Fibroblast of peridontal ligament (primary cell): ENCODE measurements at regions not wholly inside any gene's neighbourhood (a gene's known extent, or its start where the extent isn't known, plus 50 kb on each side); places are given as distances from the start of the nearest gene placed in this dataset.
A peak's percentile ranks its signal among the peaks of the same experiment; 100 is the strongest.

Experiments used
- DNase-seq: peaks from one replicate; pipeline ENCODE4 v3.0.0-alpha.2; 2010; ENCODE audit errors: extremely low read depth

DNA sequence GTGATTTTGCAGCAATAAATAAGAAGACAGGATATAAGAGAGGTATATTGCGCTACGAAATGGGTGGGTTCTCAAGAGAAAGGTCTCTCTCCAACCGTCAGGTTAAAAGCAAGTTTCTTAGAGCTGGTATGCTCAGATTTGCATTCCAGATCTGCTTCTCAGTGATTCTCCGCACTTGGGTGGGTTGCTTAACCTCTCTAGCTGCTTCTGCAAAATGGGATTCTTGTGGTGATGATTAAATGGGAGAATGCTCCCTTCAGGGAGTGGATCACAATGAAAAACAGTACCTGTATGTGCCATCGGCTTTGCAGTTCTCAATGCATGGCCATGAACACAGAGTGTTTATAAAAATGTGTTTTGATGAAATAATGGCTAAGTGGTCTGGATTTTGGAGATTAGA, 477.7 kb downstream of the TNS1 start:
- no peak for DNase-seq

DNA sequence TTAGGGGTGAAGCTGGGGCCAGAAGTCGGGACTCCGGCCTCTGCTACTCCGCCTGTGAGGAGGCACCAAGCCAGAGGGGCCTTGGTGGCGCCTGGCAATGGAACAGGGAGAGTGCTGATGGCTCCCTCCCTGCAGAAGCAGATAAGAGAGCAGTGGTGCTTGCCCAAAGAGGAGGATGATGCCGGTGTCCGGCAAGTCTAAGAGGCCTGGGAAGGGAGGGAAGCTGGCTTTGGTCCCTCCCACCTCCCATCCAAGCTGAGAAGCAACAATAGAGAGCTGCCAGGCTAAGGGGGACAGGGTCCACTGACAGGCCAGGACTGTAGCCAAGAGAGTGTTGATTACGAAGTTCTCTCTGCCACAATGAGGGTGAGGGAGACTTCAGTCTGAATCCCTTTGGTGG, 479.5 kb downstream of the TNS1 start:
- no peak for DNase-seq

DNA sequence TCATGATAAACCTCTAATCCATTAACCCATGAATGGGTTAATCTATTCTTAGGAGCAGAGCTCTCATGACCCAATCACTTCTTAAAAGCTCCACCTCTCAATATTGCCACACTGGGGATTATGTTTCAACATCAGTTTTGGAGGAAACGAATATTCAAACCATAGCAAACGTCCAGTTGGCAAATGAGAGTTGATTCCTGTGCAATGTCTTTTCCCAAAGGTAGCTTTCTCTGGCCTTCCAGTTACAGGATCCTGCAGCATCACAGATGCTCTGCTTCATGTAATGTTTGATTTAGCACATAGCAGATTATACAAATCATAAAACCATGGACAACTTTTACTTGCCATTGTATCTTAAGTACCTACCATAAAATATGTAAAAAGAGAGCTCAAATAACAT, 481.0 kb downstream of the TNS1 start:
- DNase-seq: peak; percentile 84

DNA sequence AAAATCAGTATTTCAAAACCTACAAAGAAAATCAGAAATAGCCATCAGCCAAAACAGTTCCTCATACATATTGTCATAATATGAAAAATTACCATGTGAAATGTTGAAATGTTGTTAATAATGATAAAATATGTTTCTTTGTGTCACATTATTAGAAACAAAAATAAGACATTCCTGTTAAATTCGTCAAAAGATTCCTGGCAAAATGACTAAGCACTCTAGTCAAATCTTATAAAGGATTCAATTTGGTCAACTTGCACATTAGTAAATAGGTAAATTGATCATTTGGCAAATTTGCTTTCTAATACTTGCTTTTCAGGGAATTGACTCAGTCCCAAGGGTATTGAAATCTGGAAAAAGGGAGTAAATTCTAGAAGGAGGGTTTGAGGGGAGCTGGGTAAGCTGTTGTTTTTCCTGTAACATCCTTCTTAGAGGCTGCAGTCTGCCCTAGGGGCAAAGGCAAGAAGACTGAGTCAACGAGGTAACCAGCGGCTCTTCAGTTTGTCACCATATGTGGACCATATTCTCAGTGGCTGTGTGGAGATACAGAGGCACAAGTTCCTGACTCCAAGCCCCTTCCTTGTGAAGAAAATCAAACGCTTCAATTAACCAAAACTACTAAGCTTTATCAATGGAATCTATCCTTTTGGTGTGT, 482.3 kb downstream of the TNS1 start:
- DNase-seq: no peak

DNA sequence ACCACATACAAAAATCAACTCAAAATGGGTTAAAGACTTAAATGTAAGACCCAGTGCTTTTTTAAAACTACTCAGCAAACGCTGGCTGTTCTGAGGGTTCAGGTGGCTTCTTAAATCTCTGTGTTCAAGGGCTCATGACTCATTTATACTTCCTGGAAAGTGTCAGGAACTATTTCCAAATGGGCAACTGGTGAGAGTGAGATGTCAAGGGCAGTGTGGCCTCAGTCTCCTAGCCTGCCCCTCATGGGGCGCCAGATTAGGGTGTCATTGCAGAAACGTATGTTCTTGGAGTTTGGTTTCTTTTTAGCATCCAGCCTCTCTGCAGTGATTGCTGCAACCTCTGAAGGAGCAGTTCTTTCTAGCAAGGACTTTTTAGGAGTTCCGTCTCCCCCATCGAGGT, 485.4 kb downstream of the TNS1 start:
- DNase-seq: no peak

DNA sequence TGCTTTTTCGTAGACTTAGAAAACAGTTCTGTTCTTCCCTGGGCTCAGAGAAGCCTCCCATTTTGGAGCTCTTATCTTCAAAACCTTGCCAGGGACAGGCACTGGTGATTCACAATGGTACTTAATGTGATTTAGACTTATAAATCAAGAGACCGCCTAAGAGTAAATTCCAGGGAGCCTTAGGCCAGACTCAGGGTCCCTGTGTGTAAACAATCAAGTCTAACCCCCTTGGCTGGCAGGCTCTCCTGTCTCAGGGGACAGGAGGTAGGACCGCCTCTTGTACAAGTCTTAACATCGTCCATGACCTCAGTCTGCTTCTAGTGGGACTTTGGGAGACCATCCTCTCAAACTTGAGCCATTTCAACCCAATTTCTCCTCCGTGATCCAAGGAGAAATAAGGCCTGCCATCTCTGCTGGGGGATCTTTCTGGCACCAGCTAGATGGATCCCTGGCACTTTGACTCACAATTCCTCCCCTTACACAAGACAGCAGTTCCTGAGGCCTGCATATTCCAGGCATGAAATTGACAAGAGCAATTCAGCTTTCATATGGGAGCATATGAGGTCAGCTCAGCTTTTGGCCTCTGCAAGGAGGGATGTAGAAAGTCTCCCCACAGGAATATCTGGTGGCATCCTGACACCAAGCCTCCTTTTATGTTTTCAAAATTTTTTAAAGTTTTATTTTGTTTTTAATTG, 487.0 kb downstream of the TNS1 start:
- no peak for DNase-seq

DNA sequence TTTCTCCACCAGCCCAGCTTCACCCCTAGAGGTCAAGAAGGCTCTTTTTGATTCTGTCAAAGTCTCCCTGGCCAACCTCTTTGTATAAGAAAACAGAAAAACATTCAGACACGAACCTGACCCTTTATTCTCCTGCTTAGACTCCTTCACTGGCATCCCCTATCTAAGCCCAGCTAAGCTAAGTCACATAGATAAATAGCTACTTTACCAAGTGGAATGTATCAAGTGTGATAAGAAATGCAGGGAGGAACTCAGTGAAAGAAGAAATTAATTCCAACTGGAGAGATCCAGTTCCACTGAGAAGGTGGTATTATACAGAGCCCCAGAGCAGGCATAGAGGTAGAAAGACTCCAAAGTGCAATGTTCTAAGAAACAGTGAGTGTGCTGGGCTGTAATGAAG, 489.5 kb downstream of the TNS1 start:
- DNase-seq: no peak

DNA sequence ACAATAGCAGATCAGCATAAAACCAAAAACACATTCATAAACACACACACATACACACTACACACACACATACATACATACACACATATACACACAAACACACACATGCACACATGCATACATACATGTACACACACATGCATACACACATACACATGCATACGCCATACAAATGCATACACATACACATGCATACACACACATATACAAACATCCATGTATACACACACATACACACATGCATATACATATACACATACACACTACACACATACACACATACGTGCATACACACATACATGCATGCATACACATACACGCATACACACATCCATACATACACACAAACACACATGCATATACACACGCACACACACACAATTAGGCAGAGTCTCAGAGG, 490.1 kb downstream of the TNS1 start:
- DNase-seq: no peak

DNA sequence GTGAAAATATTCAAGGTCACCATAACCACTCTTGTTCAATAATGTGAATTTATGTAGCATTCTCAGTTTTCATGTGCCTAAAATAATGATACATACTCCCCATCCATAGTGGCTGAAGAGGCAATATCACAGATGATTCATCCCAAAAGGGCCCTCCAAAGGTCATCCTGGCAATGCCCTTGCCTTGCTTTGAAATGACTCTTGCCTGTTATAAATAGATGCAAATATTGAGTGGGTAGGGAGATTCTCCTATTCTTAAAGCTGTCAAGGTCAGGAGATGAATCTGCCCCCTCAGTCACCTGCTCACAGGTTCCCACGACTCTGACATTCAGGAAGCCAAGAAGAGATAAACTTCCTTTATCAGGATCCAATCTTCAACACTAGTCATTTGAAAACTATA, 490.5 kb downstream of the TNS1 start:
- no peak for DNase-seq

DNA sequence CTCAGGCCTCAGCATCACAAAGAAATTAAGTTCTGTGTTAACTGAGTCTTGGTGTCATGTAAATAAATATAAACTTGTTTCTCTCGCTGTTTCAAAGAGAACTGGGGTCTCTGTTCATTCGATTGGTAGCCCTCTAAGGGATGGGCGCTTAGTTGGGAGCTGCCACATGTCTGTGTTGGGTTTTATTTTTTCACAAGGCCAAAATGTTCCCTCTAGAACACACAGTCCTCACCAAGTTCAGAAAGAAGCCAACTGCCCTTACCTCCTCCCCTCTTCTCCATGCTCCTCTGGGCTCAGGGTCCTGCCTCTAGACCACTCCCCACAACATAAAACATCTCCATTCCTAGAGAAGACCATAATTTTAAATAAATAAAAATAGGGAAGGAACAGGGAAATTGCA, 490.9 kb downstream of the TNS1 start:
- DNase-seq: no peak

DNA sequence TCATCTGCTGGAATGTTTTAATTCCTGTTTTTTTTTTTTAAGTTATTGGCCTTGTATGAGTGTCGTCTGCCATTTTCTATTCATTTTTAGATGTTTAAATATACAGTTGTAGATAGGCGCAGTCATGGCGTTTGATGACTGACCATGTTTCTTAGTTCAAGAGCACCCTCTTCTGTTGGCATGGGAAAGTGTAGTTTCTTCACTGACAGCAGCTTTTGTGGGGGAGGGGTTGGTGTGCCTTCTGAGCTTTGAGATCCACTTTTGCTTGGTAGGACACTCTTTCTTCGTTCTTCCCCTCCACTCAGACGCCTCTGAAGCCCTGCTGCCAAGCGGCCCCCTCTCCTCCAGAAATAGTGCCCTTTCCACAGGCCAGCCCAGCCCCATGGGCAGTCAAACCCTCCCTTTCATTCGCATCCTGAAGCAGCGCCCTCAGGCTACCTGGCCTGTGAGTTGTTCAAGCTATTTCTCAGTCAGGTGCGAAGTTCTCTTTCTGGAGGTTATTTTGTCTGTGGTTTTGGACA, 492.0 kb downstream of the TNS1 start:
- peak; percentile 96 for DNase-seq

DNA sequence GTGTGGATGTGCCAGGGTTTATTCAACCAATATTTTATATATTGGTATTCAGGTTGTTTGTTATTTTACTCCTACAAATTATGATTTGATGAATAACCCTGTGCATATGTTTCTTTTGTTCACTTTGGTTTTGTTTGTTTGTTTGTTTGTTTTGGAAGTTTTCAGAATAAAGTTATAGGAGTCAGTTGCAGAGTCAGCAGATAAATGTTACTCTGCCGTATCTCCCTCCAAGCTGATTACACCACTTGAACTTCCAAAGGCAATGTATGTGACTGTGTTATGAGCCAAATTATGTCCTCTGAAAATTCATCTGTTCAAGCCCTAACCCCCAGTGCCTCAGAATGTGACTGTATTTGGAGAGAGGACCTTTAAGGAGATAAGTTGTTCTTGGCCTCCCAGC, 497.5 kb downstream of the TNS1 start:
- DNase-seq: no peak

DNA sequence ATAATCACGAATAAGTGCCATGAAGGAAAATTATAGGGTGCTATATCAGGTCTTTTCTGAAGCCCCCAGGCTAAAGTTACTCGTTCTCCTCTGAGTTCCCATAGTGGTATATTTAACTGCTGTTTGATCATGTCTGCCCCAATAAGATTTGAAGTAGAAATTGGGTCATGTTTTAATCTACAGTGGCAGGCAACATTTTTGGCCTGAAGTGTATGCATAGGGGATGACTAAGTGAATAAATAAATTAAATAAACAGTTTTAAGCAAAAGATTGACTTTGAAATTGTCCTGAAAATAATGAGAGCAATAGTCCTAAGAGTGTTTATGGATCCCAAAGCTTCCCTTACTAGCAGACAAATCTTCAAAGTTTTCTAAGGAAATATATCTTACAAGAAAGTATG, 500.9 kb downstream of the TNS1 start:
- DNase-seq: no peak

DNA sequence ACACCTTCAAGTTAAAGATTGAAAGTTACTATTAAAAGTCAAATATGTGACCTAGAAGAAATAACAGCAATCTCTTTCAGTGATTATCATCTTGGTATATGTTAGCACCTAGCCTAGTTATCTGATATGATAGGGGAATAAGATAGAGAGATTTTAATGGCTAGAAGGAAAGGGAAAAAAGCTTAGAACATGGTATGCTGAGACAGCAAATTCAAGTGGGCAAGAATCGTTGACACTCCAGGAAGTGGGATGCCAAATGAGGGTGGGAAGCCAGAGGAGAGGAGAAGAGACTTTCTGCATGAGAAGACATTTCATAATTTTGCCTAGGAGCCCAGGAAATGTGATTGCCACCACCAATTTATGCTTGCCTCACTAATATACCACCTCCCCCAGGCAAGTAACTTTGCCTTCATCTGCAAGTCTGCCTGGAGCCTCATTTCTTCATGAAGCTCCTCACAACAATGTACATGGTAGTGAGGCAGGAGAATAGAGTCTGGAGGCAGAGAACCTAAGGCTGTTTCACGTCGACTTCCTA, 504.9 kb downstream of the TNS1 start:
- DNase-seq: no peak

DNA sequence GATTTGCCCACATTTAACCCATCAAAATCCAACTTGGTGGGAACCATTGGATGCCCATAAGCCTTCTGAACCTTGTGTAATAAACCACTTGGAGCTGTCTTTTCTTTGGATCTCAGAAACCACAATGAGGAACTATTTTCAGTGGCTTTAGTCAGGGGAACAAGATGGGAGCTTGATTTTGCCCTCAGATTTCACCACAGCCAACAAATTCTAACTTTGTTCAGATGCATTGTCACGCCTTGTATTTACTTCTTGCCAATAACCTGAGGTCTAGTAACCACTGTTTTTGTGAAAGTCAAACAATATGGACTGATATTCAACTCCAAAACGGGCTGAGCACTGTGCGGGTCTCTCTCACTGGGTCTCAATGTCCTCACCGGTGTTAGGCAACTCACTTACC, 508.2 kb downstream of the TNS1 start:
- no peak for DNase-seq

DNA sequence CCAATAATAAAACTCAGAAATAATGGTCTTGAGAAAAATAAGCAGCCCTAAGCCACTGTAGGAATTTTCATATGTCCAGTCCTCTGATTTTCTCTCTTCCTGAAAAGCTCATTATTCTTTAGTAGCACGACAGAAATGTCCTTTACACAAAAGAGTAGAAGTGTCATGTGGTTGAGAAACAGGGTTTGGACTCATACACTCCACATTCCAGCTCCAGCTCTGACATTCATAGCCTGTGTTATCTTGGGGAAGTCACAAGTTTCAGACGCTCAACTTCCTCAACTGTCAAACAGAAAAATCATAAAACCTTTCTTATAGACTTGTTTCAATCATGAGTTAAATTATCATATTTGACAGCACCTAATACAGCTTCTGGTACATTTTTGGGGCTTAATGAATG, 511.5 kb downstream of the TNS1 start:
- no peak for DNase-seq

DNA sequence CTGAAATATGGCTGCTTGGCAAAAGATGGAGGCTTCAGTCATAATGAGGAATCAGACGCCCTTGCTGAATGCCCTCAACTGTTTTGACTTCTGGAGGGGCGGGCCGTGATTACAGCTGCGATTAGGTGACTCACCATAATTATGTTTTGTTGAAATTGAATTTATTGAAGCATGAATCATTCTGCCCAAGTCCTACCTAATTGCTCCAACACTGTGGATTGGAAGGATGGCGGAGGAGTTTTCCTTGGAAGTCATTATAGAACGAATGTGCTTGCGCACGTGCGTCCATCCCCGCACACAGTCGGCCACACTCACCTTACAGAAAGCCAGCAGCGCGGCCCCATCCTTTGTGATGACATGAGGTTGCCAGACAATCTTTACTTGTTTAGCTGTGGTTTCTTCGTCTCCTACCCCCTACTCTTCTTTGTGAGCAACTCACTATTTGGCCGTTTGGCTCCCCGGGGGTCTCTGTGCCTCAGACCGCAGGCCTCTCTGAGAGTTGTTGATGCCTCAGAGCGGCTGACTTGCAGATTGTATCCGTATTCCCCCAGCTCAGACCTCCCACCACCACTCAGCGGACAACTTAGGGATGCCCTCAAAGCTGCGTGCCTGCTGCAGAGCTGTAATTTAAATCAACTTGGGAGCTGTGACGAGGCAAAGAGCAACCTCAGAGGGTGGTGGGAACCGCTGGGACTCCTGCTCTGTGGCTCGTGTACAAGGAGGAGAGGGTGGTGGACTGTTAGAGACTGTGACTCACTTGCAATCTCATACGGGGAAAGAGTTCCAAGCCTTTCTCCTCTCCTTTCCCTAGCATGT, 513.4 kb downstream of the TNS1 start:
- DNase-seq: peak; percentile 77

DNA sequence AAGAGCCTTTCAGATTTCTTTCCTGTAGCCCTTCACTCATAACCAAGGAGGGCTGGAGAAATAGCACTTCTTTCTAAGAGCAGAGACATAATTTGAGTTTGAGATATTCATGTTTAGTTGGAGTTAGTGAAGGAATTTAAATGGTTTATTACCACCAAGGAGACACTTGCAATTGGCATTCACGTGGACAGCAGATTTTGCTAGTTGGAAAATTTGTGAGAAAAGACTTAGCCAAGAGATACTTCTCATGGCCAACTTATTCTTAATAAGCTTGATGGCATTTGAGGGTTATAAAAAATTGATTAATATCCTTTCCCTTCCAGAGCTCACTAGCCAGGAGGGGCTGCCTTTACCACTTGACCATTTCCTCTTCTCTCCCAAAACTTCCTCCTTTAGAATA, 518.7 kb downstream of the TNS1 start:
- no peak for DNase-seq

DNA sequence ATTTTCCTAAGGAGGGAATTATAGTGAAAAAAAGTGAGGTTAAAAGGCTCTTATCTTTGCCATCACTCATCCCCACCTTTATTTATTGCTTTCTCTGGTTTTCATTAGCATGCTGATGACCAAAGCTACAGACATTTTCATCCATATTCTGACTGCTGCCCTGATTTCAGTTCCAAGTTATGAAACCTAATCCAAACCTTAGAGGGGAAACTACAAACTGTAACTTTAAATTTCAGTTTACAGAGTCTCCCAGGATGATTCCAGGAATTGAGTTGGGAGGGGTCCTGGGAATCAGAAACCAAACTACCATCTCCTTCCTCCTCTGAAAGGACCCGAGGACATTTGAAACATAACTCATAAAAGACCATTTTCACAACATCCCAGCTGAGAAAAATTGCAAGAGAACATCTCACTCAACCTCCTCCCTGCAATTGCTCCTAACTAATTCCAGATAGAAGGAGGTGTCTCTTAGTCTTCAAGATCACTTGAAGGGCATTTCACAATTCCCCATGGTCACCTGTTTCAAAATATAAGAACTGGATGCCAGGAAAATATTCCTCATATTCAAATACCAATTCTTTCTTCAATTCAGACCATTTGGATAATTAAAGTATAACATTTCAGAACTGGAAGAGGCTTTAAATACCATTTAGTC, 520.6 kb downstream of the TNS1 start:
- peak; percentile 78 for DNase-seq

DNA sequence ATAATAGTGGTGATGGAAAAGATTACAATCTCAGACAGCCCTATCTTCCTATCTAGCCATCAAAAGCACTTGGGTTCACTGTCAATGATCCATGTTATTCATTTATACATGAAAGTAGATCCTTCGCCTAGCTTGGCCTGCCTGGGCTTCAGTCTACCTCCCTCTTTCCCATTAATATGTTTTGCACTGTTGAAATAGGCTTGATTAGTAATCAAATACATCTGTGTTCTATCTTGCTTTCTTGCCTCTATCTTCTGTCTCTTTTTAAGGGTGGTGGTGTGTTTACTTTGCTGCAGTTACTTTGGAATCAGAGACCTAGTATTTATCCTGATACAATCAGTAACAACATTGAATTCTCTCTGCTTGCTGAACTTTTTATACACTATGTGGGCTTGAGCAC, 521.2 kb downstream of the TNS1 start:
- peak; percentile 29 for DNase-seq

DNA sequence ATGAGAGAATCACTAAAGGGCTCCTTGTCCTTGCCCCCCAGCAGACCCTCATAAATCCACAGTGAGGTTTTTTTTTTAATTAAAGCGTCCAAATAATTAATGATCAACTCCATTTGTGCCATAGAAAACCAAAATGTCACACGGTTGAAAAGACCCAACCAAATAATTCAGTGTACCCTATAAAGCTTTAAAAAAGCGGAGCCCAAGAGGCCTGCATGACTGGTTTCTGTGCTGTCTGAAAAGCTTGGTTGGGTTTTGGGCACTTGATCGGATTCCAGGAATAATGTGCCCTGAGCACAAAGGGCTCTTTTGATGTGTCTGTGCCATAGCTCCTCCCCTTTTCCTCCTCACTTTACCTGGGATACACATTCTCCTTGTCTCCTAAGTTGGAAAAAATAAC, 523.2 kb downstream of the TNS1 start:
- no peak for DNase-seq

DNA sequence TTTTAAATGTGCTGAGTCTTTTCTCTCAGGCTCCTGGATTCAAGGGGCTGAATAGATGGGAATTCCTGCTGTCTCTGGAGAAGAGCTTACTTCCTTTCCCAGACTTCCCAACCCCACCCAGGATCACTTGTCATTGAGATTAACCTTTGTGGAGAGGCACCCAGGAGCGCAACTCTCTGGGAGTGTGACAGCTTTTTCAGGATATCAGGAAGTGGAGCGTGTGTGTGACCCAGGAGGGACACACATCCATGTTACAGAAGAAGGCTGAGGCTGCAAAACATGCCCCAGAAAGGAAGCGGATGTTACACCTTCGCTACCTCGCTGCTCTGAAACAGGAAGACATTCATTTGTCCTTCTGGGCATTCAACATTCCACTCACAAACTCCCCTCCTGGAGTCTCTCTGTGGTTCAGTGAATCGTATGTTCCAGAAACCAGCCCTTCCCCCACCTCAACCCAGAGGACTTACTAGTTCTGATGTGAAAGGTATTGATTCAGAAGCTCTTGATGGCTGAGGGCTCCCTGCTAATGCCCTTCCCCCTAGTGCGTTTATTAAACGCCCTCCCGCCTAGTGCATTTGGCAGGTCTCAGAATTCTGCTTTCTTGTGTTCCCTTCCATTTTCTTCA, 523.9 kb downstream of the TNS1 start:
- DNase-seq: no peak
